Endothelial cell (in vitro differentiated cells): ENCODE measurements at regions not wholly inside any gene's neighbourhood (a gene's known extent, or its start where the extent isn't known, plus 50 kb on each side); places are given as distances from the start of the nearest gene placed in this dataset.
"Not testable (repeated sequence)": the region's sequence is repeated elsewhere in the genome, so short reads cannot be mapped to it uniquely, and the experiment has no call there.

Experiments used
- DNase-seq: peaks from one replicate; pipeline ENCODE4 v3.0.0; 2021; ENCODE audit warnings: low spot score
- H3K27ac Mint-ChIP-seq: one replicate; pipeline ENCODE4 v1.8.0; 2021; ENCODE audit warnings: mixed read lengths, inconsistent platforms; ENCODE audit not compliant: unreplicated experiment
- H3K27me3 Mint-ChIP-seq: one replicate; pipeline ENCODE4 v1.8.0; 2021; ENCODE audit warnings: mild to moderate bottlenecking, moderate library complexity, mixed read lengths, inconsistent platforms; ENCODE audit not compliant: unreplicated experiment
- H3K36me3 Mint-ChIP-seq: one replicate; pipeline ENCODE4 v1.8.0; 2021; ENCODE audit warnings: mild to moderate bottlenecking, low read depth, mixed read lengths, inconsistent platforms; ENCODE audit not compliant: unreplicated experiment
- H3K4me1 Mint-ChIP-seq: one replicate; pipeline ENCODE4 v1.8.0; 2021; ENCODE audit warnings: mild to moderate bottlenecking, mixed read lengths, inconsistent platforms; ENCODE audit not compliant: unreplicated experiment
- H3K4me3 Mint-ChIP-seq: one replicate; pipeline ENCODE4 v1.8.0; 2021; ENCODE audit warnings: mild to moderate bottlenecking, mixed read lengths, inconsistent platforms; ENCODE audit not compliant: unreplicated experiment
- H3K9me3 Mint-ChIP-seq: one replicate; pipeline ENCODE4 v1.8.0; 2021; ENCODE audit warnings: mixed read lengths, inconsistent platforms; ENCODE audit not compliant: unreplicated experiment

- not testable (repeated sequence) for H3K27ac Mint-ChIP-seq
Observed at GRCh38 chr15:20259559-20260190, 281.9 kb downstream of the GOLGA6L6 start.

GRCh38 chr15:20256394-20256793, 285.2 kb downstream of the GOLGA6L6 start:
- DNase-seq, H3K36me3 Mint-ChIP-seq, H3K27ac Mint-ChIP-seq, H3K4me1 Mint-ChIP-seq, H3K4me3 Mint-ChIP-seq: not testable (repeated sequence)
- Mint-ChIP-seq H3K27me3 (peaks cover 20% of the 10 kb centered on the region), H3K9me3 (peaks cover 45% of the 10 kb centered on the region)

More at GRCh38 chr15:20259559-20260190, 281.9 kb downstream of the GOLGA6L6 start:
- H3K27me3 Mint-ChIP-seq, H3K36me3 Mint-ChIP-seq, DNase-seq, H3K4me3 Mint-ChIP-seq, H3K4me1 Mint-ChIP-seq: not testable (repeated sequence)
- peaks cover 33% of the 10 kb centered on the region for H3K9me3 Mint-ChIP-seq

- not testable (repeated sequence) for H3K4me3 Mint-ChIP-seq, H3K4me1 Mint-ChIP-seq, DNase-seq, H3K36me3 Mint-ChIP-seq, H3K27ac Mint-ChIP-seq
- peaks cover 22% of the 10 kb centered on the region for H3K27me3 Mint-ChIP-seq
- peaks cover 51% of the 10 kb centered on the region for H3K9me3 Mint-ChIP-seq
Observed at GRCh38 chr15:20255641-20256040, 286.0 kb downstream of the GOLGA6L6 start.

GRCh38 chr15:20253047-20253615, 288.5 kb downstream of the GOLGA6L6 start:
- not testable (repeated sequence) for H3K4me3 Mint-ChIP-seq

GRCh38 chr15:20252040-20252439, 289.6 kb downstream of the GOLGA6L6 start:
- Mint-ChIP-seq H3K36me3 (peaks cover 15% of the 10 kb centered on the region), H3K27me3 (peaks cover 39% of the 10 kb centered on the region), H3K9me3 (peaks cover 51% of the 10 kb centered on the region)
- not testable (repeated sequence) for H3K27ac Mint-ChIP-seq, H3K4me3 Mint-ChIP-seq, DNase-seq, H3K4me1 Mint-ChIP-seq

More at GRCh38 chr15:20253047-20253615, 288.5 kb downstream of the GOLGA6L6 start:
- H3K27me3 Mint-ChIP-seq: peaks cover 39% of the 10 kb centered on the region
- H3K36me3 Mint-ChIP-seq: peaks cover 15% of the 10 kb centered on the region
- H3K27ac Mint-ChIP-seq, DNase-seq, H3K4me1 Mint-ChIP-seq: not testable (repeated sequence)
- peaks cover 54% of the 10 kb centered on the region for H3K9me3 Mint-ChIP-seq

GRCh38 chr15:20251214-20252005, 290.2 kb downstream of the GOLGA6L6 start:
- H3K9me3 Mint-ChIP-seq: peaks cover 45% of the 10 kb centered on the region
- H3K4me1 Mint-ChIP-seq, DNase-seq, H3K27ac Mint-ChIP-seq, H3K4me3 Mint-ChIP-seq: not testable (repeated sequence)
- peaks cover 34% of the 10 kb centered on the region for H3K27me3 Mint-ChIP-seq
- H3K36me3 Mint-ChIP-seq: peaks cover 15% of the 10 kb centered on the region

GRCh38 chr15:20250206-20250605, 291.4 kb downstream of the GOLGA6L6 start:
- H3K9me3 Mint-ChIP-seq: peaks cover 41% of the 10 kb centered on the region
- H3K27ac Mint-ChIP-seq, H3K4me3 Mint-ChIP-seq: not testable (repeated sequence)

GRCh38 chr15:20249677-20249970, 292.0 kb downstream of the GOLGA6L6 start:
- Mint-ChIP-seq H3K27me3 (peaks cover 32% of the 10 kb centered on the region), H3K36me3 (peaks cover 14% of the 10 kb centered on the region), H3K27ac (peak overlapping the region; percentile 85), H3K4me3 (peak overlapping the region; percentile 79), H3K9me3 (peaks cover 38% of the 10 kb centered on the region)
- not testable (repeated sequence) for H3K4me1 Mint-ChIP-seq, DNase-seq

More at GRCh38 chr15:20250206-20250605, 291.4 kb downstream of the GOLGA6L6 start:
- H3K27me3 Mint-ChIP-seq: peaks cover 34% of the 10 kb centered on the region
- not testable (repeated sequence) for H3K4me1 Mint-ChIP-seq, DNase-seq
- H3K36me3 Mint-ChIP-seq: peaks cover 15% of the 10 kb centered on the region

GRCh38 chr15:20248434-20248833, 293.2 kb downstream of the GOLGA6L6 start:
- not testable (repeated sequence) for H3K4me1 Mint-ChIP-seq, H3K27ac Mint-ChIP-seq, DNase-seq
- H3K9me3 Mint-ChIP-seq: peaks cover 43% of the 10 kb centered on the region
- H3K36me3 Mint-ChIP-seq: peaks cover 15% of the 10 kb centered on the region
- H3K4me3 Mint-ChIP-seq: peak overlapping the region; percentile 81
- H3K27me3 Mint-ChIP-seq: peaks cover 35% of the 10 kb centered on the region

GRCh38 chr15:20247137-20247536, 294.5 kb downstream of the GOLGA6L6 start:
- H3K36me3 Mint-ChIP-seq: peaks cover 15% of the 10 kb centered on the region
- H3K4me3 Mint-ChIP-seq, H3K27ac Mint-ChIP-seq, DNase-seq, H3K4me1 Mint-ChIP-seq: not testable (repeated sequence)
- H3K9me3 Mint-ChIP-seq: peaks cover 37% of the 10 kb centered on the region
- H3K27me3 Mint-ChIP-seq: peaks cover 30% of the 10 kb centered on the region

- H3K4me3 Mint-ChIP-seq, H3K4me1 Mint-ChIP-seq, H3K27ac Mint-ChIP-seq, DNase-seq: not testable (repeated sequence)
- Mint-ChIP-seq H3K9me3 (peaks cover 32% of the 10 kb centered on the region), H3K36me3 (peaks cover 15% of the 10 kb centered on the region), H3K27me3 (peaks cover 28% of the 10 kb centered on the region)
Observed at GRCh38 chr15:20246624-20247023, 295.0 kb downstream of the GOLGA6L6 start.

GRCh38 chr15:20245856-20246255, 295.7 kb downstream of the GOLGA6L6 start:
- Mint-ChIP-seq H3K36me3 (peaks cover 15% of the 10 kb centered on the region), H3K9me3 (peaks cover 28% of the 10 kb centered on the region), H3K27me3 (peaks cover 27% of the 10 kb centered on the region)
- not testable (repeated sequence) for DNase-seq, H3K27ac Mint-ChIP-seq, H3K4me1 Mint-ChIP-seq, H3K4me3 Mint-ChIP-seq
